Right cardiac atrium (tissue), 5 donors: ENCODE measurements at regions not wholly inside any gene's neighbourhood (a gene's known extent, or its start where the extent isn't known, plus 50 kb on each side); places are given as distances from the start of the nearest gene placed in this dataset.

Source experiments
- ATAC-seq, 2 donors: fragments of 200-7000 bp; cut with Tn5 transposase; one replicate each; pipeline versions ENCODE4 v1.8.0 to v1.9.1; 2020; ENCODE audit warnings: moderate library complexity in 2 of 2, mild to moderate bottlenecking in 1 of 2
- DNase-seq, 3 donors: peaks; one replicate each; pipeline ENCODE4 v3.0.0-alpha.2; 2020
- H3K27ac ChIP-seq: one replicate; pipeline ENCODE4 v1.5.1; 2013; ENCODE audit warnings: mild to moderate bottlenecking, low read length, control low read depth, moderate library complexity
- H3K27me3 ChIP-seq: one replicate; pipeline ENCODE4 v1.6.1; 2013; ENCODE audit not compliant: control insufficient read depth, insufficient read depth
- H3K4me1 ChIP-seq: one replicate; pipeline ENCODE4 v1.6.1; 2013; ENCODE audit warnings: low read length; ENCODE audit not compliant: control insufficient read depth, insufficient read depth
- H3K4me3 ChIP-seq: one replicate; pipeline ENCODE4 v1.5.1; 2013; ENCODE audit warnings: low read length, control low read depth
- H3K9me3 ChIP-seq: one replicate; pipeline ENCODE4 v1.6.1; 2013; ENCODE audit warnings: low read length; ENCODE audit not compliant: control insufficient read depth
- WGBS: extraction: QIAGEN DNeasy Blood & Tissue Kit; methylation state at CpG from one replicate; pipeline ENCODE4 v1.1.7; 2013; 5-methylcytosine and 5-hydroxymethylcytosine counted together
- intact Hi-C, 4 donors: fragments of 100-400 bp; cut with DNase I; formaldehyde crosslinking; loops; one replicate each; pipeline versions ENCODE4 v1.11.0 to v1.14.0; 2022 to 2023
- donor health status: healthy with polysubstance abuse.
- donor health status: DM: no; HTN: yes; CAD: no.
- donor health status: DM: no; HTN: no; CAD: no.
- donor health status: DM: no; HTN: yes; CAD: no; lungs with severe emphysema.
- donor health status: DM: yes; HTN: yes; CAD: no.

DNA sequence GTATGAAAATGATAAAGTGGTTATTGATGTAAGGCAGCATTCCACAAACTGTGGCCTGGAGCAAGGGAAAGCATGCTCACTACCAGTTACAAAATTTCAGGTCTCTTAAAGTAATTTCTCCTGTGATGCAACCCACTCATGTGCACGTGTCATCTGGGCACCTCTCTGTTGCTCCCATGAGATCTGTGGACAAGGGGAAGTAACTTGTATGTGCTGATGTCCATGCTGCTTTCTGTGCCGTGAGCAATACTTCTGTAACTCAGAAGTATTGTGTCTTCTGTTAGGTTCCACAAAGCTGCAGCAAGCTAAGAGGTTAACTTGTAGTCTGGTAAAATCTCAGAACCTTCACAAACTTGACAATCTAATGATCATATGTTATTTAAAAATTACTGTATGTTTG is 930.0 kb upstream of the SLITRK6 start:
- WGBS = 43% methylated on average over 2 of the region's 2 CpGs
- DNase-seq = no peak
- H3K27ac ChIP-seq = no peak overlapping the region
- H3K4me1 ChIP-seq = no peaks in the 10 kb centered on the region
- no peak for ATAC-seq
- H3K27me3 ChIP-seq = no peaks in the 10 kb centered on the region
- intact Hi-C loops = no loop called here
- no peak overlapping the region for H3K4me3 ChIP-seq
- H3K9me3 ChIP-seq = no peaks in the 10 kb centered on the region

DNA sequence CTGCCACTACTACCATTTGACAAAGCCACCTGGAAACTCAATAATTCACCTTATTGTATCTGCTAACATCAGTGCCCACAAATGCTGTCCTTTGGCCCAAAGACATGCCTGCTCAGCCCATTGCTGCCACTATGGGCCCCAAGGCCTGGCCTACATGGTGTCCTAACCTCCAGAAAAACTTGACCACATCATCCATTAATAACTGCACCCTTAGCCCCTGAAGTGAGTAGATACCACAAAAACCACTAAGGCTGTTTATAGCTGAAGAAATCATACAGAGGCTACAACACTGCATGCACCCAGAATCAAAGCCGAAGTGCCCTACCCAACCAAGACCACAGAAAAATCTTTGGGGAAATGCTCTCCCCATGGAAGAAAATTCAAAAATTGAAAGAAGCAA is 932.8 kb upstream of the SLITRK6 start:
- no peaks in the 10 kb centered on the region for H3K4me1 ChIP-seq
- no peaks in the 10 kb centered on the region for H3K27me3 ChIP-seq
- H3K9me3 ChIP-seq = no peaks in the 10 kb centered on the region
- DNase-seq (no peak), ATAC-seq (no peak)
- 94% methylated on average over 1 of the region's 1 CpG for WGBS
- H3K4me3 ChIP-seq = no peak overlapping the region
- no peak overlapping the region for H3K27ac ChIP-seq
- intact Hi-C loops = no loop called here

DNA sequence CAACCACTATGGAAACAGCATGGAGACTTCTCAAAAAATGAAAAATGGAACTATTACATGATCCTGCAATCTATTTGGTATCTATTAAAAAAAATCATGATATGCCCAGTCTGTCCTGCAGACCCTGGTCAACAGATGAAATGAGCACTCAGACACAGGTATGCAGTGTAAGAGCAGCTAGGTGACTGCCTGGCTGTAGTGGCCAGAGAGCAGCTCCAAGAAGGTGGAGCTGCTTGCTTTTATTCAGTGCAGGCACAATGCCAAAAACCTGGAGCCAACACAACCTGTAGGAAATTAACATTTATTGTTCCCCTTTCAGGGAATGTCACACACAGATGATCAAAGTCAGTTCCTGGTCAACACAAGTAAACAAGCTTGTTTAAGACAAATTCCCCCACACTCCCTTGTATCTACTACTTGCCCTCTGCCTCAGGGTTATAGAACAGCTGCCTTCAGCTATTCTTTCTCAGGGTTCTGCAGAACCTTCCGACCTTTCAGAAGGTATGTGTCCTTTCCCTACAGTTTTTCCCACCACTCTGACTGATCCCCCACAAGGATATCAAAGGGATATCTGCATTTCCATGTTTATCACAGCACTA is 933.7 kb upstream of the SLITRK5 start:
- Histone ChIP-seq H3K4me3 (no peak overlapping the region), H3K4me1 (no peaks in the 10 kb centered on the region), H3K27me3 (no peaks in the 10 kb centered on the region), H3K9me3 (no peaks in the 10 kb centered on the region), H3K27ac (no peak overlapping the region)
- ATAC-seq (no peak), DNase-seq (no peak)
- WGBS = 55% methylated on average over 1 of the region's 1 CpG
- intact Hi-C loops = no loop called here

DNA sequence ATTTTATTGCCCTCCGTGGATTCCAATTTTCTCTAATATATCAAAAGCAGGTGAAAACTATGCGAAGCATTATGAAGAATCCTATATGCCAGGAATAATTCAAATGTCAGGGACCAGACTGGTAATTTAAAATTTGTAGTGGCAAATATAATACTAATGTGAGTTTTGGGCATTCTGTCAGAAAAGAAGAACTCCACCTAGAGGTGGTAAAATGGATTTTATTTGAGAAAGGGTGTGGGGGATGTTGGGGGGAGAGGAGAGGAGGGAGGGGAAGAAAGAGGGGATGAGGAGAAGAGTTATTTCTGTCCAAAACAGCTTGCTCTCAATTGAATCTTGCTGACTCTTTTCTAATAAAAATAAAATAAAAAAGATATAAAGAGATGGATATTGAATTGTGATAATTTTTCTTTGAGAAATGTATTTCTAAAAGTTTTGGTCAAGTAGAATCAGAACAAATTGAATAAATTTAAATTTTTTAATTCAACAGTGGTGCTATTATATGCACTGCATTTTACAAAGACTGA is 929.3 kb upstream of the SLITRK5 start:
- H3K4me1 ChIP-seq = no peaks in the 10 kb centered on the region
- intact Hi-C loops = no loop called here
- no peak overlapping the region for H3K4me3 ChIP-seq
- no peak for DNase-seq
- H3K9me3 ChIP-seq = no peaks in the 10 kb centered on the region
- 51% methylated on average over 2 of the region's 2 CpGs for WGBS
- H3K27ac ChIP-seq = no peak overlapping the region
- ATAC-seq = no peak
- no peaks in the 10 kb centered on the region for H3K27me3 ChIP-seq

DNA sequence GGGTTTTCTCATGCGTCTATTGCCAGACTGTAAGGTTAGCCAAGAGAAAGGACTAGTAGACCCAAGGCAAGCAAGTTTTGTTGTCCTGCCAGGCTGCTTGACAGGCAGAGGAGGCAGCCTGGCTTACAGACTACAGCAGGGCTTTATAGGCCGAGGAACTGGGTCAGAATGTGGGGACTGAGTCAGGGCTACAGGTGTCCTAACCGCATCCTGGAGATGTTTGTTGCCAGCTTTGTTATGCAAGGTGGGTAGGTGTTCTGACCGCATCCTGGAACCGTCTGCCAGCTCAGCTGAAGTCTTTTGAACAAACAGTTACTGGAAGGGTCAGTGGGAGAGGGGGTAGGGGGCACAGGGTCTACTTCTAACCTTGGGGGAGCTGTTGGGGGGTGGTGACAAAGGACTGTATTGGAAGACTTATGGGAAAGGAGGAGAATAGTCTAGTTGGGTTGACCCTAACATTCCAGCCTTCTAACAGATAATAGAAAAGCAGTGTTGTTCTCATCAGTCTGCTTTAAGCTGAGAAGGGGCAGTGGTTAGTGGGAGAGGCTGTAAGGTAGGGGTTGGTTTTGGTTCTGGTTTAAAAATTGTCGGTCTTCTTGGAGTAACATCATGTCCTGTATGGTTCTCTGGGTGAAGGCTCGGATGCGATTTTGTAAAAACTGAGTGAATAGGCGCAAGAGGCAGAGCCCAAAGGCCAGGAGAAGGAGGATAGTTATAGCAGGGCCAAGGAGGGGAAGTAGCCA is 913.8 kb upstream of the SLITRK5 start:
- ATAC-seq = no peak
- H3K27ac ChIP-seq = no peak overlapping the region
- H3K9me3 ChIP-seq = peaks cover 2% of the 10 kb centered on the region
- H3K4me1 ChIP-seq = no peaks in the 10 kb centered on the region
- DNase-seq = no peak
- intact Hi-C loops = no loop called here
- WGBS = 73% methylated on average over 9 of the region's 9 CpGs
- no peaks in the 10 kb centered on the region for H3K27me3 ChIP-seq
- no peak overlapping the region for H3K4me3 ChIP-seq

DNA sequence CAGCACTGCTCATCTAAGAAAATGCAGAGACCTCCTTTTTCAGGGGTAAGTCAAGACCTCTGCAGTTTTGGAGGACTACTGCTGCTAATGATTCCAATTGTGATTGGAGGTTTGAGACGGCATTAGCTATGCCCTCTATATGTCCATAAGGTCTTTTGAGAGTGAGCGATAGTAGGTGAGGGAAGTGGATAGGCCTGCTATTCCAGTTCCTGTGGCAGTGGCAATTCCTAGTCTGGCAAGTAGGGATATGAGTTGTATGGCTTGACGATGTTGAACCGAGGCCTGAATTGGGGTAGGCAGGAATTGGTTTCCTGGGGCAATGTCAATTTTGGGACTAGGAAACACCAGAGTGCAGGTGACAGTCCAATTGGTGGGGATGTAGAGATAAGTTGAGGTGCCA is 913.1 kb upstream of the SLITRK5 start:
- no peaks in the 10 kb centered on the region for H3K4me1 ChIP-seq
- intact Hi-C loops = no loop called here
- no peak for ATAC-seq
- H3K9me3 ChIP-seq = peaks cover 2% of the 10 kb centered on the region
- no peak overlapping the region for H3K4me3 ChIP-seq
- DNase-seq = no peak
- 92% methylated on average over 4 of the region's 4 CpGs for WGBS
- no peak overlapping the region for H3K27ac ChIP-seq
- H3K27me3 ChIP-seq = no peaks in the 10 kb centered on the region

DNA sequence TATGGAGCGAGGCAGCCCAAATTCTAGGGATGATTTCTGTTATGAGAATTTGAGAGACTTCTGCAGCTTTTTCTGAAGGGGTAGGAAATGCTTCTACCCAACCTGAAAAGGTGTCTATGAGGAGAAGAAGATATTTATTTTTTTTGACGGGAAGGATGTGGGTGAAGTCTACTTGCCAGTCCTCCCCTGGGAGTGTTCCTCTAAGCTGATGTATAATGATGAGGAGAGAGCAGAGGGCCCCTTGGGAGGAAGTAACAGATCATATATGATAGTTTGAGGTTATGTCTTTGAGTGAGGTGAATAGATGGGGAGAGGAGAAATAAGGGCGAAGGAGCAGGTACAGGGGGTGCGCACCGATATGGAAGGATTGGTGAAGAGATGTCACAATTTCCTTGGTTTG is 910.6 kb upstream of the SLITRK5 start:
- 91% methylated on average over 5 of the region's 5 CpGs for WGBS
- Histone ChIP-seq H3K4me3 (no peak overlapping the region), H3K4me1 (no peaks in the 10 kb centered on the region), H3K9me3 (peaks cover 2% of the 10 kb centered on the region), H3K27me3 (no peaks in the 10 kb centered on the region), H3K27ac (no peak overlapping the region)
- ATAC-seq (no peak), DNase-seq (no peak)
- intact Hi-C loops = no loop called here

DNA sequence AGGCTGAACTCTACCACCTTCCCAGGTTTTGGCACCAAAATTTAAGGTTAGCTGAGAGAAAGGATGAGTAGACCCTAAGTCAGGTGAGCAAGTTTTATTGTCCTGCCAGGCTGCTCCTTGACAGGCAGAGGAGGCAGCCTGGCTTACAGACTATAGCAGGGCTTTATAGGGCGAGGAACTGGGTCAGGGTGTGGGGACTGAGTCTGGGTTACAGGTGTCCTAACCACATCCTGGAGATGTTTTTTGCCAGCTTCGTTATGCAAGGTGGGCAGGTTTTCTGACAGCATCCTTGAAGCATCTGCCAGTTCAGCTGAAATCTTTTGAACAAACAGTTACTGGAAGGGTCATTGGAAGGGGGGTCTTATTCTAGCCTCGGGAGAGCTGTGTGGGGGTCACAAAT is 905.7 kb upstream of the SLITRK5 start:
- intact Hi-C loops = no loop called here
- no peak for DNase-seq
- Histone ChIP-seq H3K27ac (no peak overlapping the region), H3K4me3 (no peak overlapping the region), H3K27me3 (no peaks in the 10 kb centered on the region), H3K9me3 (no peaks in the 10 kb centered on the region), H3K4me1 (no peaks in the 10 kb centered on the region)
- WGBS = 56% methylated on average over 3 of the region's 3 CpGs
- no peak for ATAC-seq

DNA sequence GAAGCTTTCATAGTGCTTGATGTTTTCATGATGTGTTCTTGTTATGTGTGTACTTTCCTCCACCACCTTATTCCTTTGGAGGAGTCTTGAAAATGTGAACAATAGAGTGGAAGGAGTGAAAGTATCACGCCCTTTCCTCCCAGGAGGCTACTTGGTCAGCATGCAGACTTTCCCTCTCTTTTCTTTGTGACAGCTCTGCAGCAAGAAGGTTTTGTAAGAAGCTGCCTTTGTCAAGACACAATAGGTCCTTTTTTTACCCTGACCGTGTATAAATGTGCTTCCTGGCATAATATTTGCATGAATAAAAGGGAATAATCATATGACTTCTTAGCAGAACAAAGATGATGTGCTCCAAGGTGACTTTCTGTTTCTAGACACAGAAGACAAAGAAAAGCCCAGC is 882.6 kb upstream of the SLITRK5 start:
- DNase-seq (no peak), ATAC-seq (no peak)
- Histone ChIP-seq H3K27ac (no peak overlapping the region), H3K4me3 (no peak overlapping the region), H3K27me3 (no peaks in the 10 kb centered on the region), H3K4me1 (no peaks in the 10 kb centered on the region), H3K9me3 (no peaks in the 10 kb centered on the region)
- WGBS = 34% methylated on average over 2 of the region's 2 CpGs
- intact Hi-C loops = no loop called here

DNA sequence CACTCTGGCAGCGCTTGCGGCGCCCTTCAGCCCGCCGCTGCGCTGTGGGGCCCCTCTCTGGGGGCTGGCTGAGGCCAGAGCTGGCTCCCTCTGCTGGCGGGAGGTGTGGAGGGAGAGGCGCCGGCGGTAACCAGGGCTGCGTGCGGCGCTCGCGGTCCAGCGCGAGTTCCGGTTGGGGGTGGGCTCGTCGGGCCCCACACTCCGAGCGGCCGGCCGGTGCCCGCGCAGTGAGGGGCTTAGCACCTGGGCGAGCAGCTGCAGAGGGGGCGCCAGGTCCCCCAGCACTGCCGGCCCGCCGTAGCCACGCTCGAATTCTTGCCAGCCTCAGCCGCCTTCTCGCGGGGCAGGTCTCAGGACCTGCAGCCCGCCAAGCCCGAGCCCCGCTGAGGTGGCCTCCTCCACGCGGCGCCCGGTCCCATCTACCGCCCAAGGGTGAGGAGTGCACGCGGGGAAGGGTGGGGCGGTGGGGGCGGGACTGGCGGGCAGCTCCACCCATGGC is 879.0 kb upstream of the SLITRK5 start:
- Histone ChIP-seq H3K9me3 (no peaks in the 10 kb centered on the region), H3K4me1 (no peaks in the 10 kb centered on the region), H3K27me3 (no peaks in the 10 kb centered on the region), H3K27ac (no peak overlapping the region), H3K4me3 (no peak overlapping the region)
- intact Hi-C loops = no loop called here
- peak in 2 of 3 donors; percentile 12 to 54 for DNase-seq
- WGBS = 91% methylated on average over 49 of the region's 49 CpGs
- ATAC-seq = peak in 1 of 2 donors; percentile 51

DNA sequence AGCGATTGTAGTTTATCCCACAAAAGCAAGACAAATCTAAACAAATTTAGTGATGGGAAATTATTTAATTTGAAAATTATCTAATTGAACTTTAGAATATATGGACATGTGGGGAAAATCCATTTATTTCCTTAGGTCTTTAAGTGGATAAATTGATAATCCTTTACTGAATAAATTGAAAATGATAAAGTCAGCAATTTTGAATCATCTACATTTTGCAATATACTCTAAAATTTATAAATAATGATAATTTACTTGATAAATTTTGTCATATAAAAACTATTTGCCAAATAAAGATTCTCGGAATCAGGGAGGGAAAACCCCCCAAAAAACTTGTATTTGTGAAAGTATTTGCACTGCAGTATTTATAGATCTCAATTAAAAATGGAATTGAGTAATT is 875.3 kb upstream of the SLITRK5 start:
- ATAC-seq (no peak), DNase-seq (no peak)
- intact Hi-C loops = no loop called here
- Histone ChIP-seq H3K9me3 (no peaks in the 10 kb centered on the region), H3K27me3 (no peaks in the 10 kb centered on the region), H3K4me3 (no peak overlapping the region), H3K4me1 (no peaks in the 10 kb centered on the region), H3K27ac (no peak overlapping the region)
- whole genome bisulfite sequencing = 68% methylated on average over 2 of the region's 2 CpGs
